ENCODE measurements at regions not wholly inside any gene's neighbourhood (a gene's known extent, or its start where the extent isn't known, plus 50 kb on each side); places are given as distances from the start of the nearest gene placed in this dataset.

GRCh38 chr5:5885782-5886181 lies 463.3 kb downstream of the ICE1 start:
- TF ChIP-seq, protein P1, sequence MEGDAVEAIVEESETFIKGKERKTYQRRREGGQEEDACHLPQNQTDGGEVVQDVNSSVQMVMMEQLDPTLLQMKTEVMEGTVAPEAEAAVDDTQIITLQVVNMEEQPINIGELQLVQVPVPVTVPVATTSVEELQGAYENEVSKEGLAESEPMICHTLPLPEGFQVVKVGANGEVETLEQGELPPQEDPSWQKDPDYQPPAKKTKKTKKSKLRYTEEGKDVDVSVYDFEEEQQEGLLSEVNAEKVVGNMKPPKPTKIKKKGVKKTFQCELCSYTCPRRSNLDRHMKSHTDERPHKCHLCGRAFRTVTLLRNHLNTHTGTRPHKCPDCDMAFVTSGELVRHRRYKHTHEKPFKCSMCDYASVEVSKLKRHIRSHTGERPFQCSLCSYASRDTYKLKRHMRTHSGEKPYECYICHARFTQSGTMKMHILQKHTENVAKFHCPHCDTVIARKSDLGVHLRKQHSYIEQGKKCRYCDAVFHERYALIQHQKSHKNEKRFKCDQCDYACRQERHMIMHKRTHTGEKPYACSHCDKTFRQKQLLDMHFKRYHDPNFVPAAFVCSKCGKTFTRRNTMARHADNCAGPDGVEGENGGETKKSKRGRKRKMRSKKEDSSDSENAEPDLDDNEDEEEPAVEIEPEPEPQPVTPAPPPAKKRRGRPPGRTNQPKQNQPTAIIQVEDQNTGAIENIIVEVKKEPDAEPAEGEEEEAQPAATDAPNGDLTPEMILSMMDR (optimal IDR thresholded peaks at IDR 0.05 in 1 of 3, IDR thresholded peaks at IDR 0.05 in 1 of 3, conservative IDR thresholded peaks at IDR 0.05 in 1 of 3; ENCODE audit: extremely low read depth in 1 of 3, insufficient read depth in 2 of 3, low read length in 3 of 3) = no peak
- TF ChIP-seq EZH2 (IDR thresholded peaks at IDR 0.05; ENCODE audit: low read length) = no peak

Measured in keratinocyte (primary cell).